ENCODE measurements at regions not wholly inside any gene's neighbourhood (a gene's known extent, or its start where the extent isn't known, plus 50 kb on each side); places are given as distances from the start of the nearest gene placed in this dataset.

DNA sequence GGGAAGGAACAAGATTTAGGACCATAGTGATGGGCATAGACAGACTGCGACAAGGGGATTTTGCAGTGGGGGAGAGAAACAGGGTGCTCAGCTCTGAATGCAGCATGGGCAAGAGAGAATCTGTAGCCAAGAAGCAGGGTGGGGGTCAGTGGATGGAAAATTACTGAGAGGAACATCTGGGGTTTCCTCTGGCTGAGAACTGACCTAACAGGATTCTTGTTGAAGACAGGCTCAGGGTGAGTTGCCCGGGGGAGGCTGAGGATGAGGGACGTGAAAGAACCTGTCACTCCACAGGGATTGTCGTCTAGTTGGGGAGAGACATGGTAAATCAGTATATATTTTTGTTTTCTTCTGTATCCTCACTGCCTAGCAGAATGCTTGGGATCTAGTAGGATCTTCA, 118.7 kb upstream of the PEG3 start:
- H3K4ac ChIP-seq (replicated peaks; ENCODE audit: insufficient read length, low read depth, low read length): no peak overlapping the region
- no peaks in the 10 kb centered on the region for H3K79me2 ChIP-seq (ENCODE audit: control insufficient read depth in 1 of 2, insufficient read depth in 2 of 2, low read length in 2 of 2)
- no peak overlapping the region for H2AFZ ChIP-seq (ENCODE audit: low read length)
- no peak overlapping the region for H3K56ac ChIP-seq (replicated peaks; ENCODE audit: insufficient read length, low read depth, low read length)
- H3K4me2 ChIP-seq (ENCODE audit: insufficient read depth in 1 of 2, low read depth in 2 of 2, low read length in 2 of 2): no peak overlapping the region
- H3K23ac ChIP-seq (ENCODE audit: insufficient read length): no peak overlapping the region
- no peak overlapping the region for H3K9ac ChIP-seq (replicated peaks in 1 of 4; ENCODE audit: extremely low read depth in 1 of 4, low read depth in 3 of 4, low read length in 3 of 4)
- peaks cover 0 to 2% (median 0%) of the 10 kb centered on the region in 4 experiments; a peak in 1 of 7 replicates for H3K4me1 ChIP-seq (replicated peaks in 1 of 4; ENCODE audit: control insufficient read depth in 3 of 4, insufficient read depth in 4 of 4, low read length in 3 of 4)
- ChIA-PET POLR2A (ENCODE audit: partially characterized antibody) (no interaction called here), CTCF (ENCODE audit: partially characterized antibody) (no interaction called here)
- no peak overlapping the region for H3K27ac ChIP-seq (ENCODE audit: low read depth, low read length)
- H4K5ac ChIP-seq (ENCODE audit: insufficient read length, low read depth, low read length): no peak overlapping the region
- H3K18ac ChIP-seq (ENCODE audit: extremely low read depth, low read length): no peak overlapping the region
- no peak overlapping the region for H4K8ac ChIP-seq (ENCODE audit: extremely low read depth, insufficient read depth, low read length)
- H3K27me3 ChIP-seq (replicated peaks in 1 of 4; ENCODE audit: control insufficient read depth in 3 of 4, extremely low read depth in 1 of 4, insufficient read depth in 3 of 4, low read length in 3 of 4): no peaks in the 10 kb centered on the region
- peaks cover 3% of the 10 kb centered on the region; the same call in 1 of the 2 replicates for H3K23me2 ChIP-seq (ENCODE audit: low read depth, low read length)
- no peaks in the 10 kb centered on the region for H3K79me1 ChIP-seq (ENCODE audit: low read depth, low read length)
- H2BK15ac ChIP-seq (ENCODE audit: low read length): no peak overlapping the region
- no peak overlapping the region for H2BK120ac ChIP-seq (replicated peaks; ENCODE audit: low read depth, low read length)
- no peak overlapping the region for H3K14ac ChIP-seq (ENCODE audit: insufficient read length)
- no peak for FAIRE-seq
- no peaks in the 10 kb centered on the region for H4K20me1 ChIP-seq (replicated peaks in 1 of 2; ENCODE audit: control insufficient read depth in 1 of 2, insufficient read depth in 2 of 2, low read length in 2 of 2)
- H3K36me3 ChIP-seq (ENCODE audit: control insufficient read depth in 2 of 4, insufficient read depth in 4 of 4, low read length in 3 of 4): no peaks in the 10 kb centered on the region
- H4K91ac ChIP-seq (replicated peaks; ENCODE audit: insufficient read length, low read length): no peak overlapping the region
- 68% methylated on average over 4 of the region's 4 CpGs; no CpG with 5 or more reads in 1 of the 2 experiments for WGBS, 2 experiments (ENCODE audit: extremely low coverage in 1 of 2, insufficient coverage in 1 of 2, insufficient read length in 1 of 2, insufficient replicate concordance in 2 of 2, low coverage in 1 of 2, low lambda C conversion rate in 2 of 2, missing lambda C conversion rate in 1 of 2)
- no peak overlapping the region for H2BK12ac ChIP-seq (ENCODE audit: low read depth, low read length)
- H2BK5ac ChIP-seq (ENCODE audit: low read depth, low read length): no peak overlapping the region
- H2AK5ac ChIP-seq (ENCODE audit: low read depth, low read length): no peak overlapping the region
- no peak for DNase-seq (ENCODE audit: low read depth in 1 of 2, low spot score in 2 of 2)
- peaks cover 63 to 90% of the 10 kb centered on the region in 2 experiments for H3K9me3 ChIP-seq (ENCODE audit: insufficient read depth in 2 of 2, low read depth in 1 of 2, low read length in 1 of 2)
- no peak overlapping the region for H3K4me3 ChIP-seq (ENCODE audit: extremely low read depth in 1 of 4, insufficient read depth in 2 of 4, low read depth in 3 of 4, low read length in 4 of 4)
- no peak overlapping the region for H2BK20ac ChIP-seq (ENCODE audit: low read length)
- TF ChIP-seq ATF2 (IDR thresholded peaks at IDR 0.05; ENCODE audit: low read length) (no peak), CBX8 (IDR thresholded peaks at IDR 0.05; ENCODE audit: borderline replicate concordance, low read depth, low read length) (no peak), BRCA1 (IDR thresholded peaks at IDR 0.05; ENCODE audit: low read depth, low read length) (no peak), MAFK (IDR thresholded peaks at IDR 0.05; ENCODE audit: low read depth, low read length) (no peak), KDM1A (IDR thresholded peaks at IDR 0.05; ENCODE audit: borderline replicate concordance, low read length) (no peak), SP2 (IDR thresholded peaks at IDR 0.05; ENCODE audit: low read length) (no peak), CHD2 (IDR thresholded peaks at IDR 0.05; ENCODE audit: low read length) (no peak), PHF8 (conservative IDR thresholded peaks at IDR 0.05; ENCODE audit: low read depth, low read length) (no peak), TCF12 (IDR thresholded peaks at IDR 0.05; ENCODE audit: low read depth, low read length) (no peak), SRF (IDR thresholded peaks at IDR 0.05; ENCODE audit: low read depth, low read length) (no peak), BACH1 (IDR thresholded peaks at IDR 0.05; ENCODE audit: low read length) (no peak), FOSL1 (IDR thresholded peaks at IDR 0.05; ENCODE audit: insufficient read depth, low read depth, low read length) (no peak), RBBP5 (IDR thresholded peaks at IDR 0.05; ENCODE audit: borderline replicate concordance, low read depth, low read length) (no peak), SP1 (IDR thresholded peaks at IDR 0.05; ENCODE audit: low read depth, low read length) (no peak), ASH2L (IDR thresholded peaks at IDR 0.05; ENCODE audit: low read length) (no peak)
